Choroid plexus epithelial cell (primary cell): ENCODE measurements at regions not wholly inside any gene's neighbourhood (a gene's known extent, or its start where the extent isn't known, plus 50 kb on each side); places are given as distances from the start of the nearest gene placed in this dataset.
"Not testable (repeated sequence)": the region's sequence is repeated elsewhere in the genome, so short reads cannot be mapped to it uniquely, and the experiment has no call there.

Experiments
- DNase-seq: peaks from one replicate; pipeline ENCODE4 v3.0.0-alpha.2; 2010; ENCODE audit warnings: low read depth
- H3K4me3 ChIP-seq: 2 replicates; pipeline ENCODE4 v1.5.1; 2011; ENCODE audit warnings: low read depth, mild to moderate bottlenecking, control low read depth, low read length, moderate library complexity
- TF ChIP-seq, protein P1 (sequence below): conservative IDR thresholded peaks from 2 replicates; pipeline ENCODE4 v1.5.1; 2011; ENCODE audit warnings: low read depth, mild to moderate bottlenecking, control low read depth, inconsistent platforms, low read length, moderate library complexity

DNA sequence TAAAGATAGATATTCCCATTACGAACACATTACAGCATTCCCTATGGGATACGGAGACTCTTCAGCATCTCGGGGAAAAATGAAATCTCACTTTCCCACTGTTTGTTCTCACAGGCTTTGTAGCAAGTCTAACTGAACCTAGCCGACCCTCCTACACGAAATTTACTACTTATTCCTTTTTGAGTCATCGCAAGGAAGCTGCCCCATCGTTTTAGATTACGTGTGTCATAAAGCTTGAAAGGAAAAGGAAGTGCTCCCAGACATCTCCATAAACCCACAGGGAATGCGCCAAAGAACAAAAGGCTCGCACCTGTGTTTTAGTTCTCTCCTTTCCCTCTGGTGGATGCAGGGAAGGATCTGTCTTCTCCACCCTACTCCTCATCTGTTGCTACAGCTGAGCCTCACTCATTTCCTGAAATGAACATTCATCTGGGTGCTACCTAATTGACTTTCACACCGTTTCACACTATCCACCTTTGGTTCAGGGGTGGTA, 76.2 kb upstream of the STK39 start:
- no peak for DNase-seq
- TF ChIP-seq, protein P1, sequence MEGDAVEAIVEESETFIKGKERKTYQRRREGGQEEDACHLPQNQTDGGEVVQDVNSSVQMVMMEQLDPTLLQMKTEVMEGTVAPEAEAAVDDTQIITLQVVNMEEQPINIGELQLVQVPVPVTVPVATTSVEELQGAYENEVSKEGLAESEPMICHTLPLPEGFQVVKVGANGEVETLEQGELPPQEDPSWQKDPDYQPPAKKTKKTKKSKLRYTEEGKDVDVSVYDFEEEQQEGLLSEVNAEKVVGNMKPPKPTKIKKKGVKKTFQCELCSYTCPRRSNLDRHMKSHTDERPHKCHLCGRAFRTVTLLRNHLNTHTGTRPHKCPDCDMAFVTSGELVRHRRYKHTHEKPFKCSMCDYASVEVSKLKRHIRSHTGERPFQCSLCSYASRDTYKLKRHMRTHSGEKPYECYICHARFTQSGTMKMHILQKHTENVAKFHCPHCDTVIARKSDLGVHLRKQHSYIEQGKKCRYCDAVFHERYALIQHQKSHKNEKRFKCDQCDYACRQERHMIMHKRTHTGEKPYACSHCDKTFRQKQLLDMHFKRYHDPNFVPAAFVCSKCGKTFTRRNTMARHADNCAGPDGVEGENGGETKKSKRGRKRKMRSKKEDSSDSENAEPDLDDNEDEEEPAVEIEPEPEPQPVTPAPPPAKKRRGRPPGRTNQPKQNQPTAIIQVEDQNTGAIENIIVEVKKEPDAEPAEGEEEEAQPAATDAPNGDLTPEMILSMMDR: no peak
- H3K4me3 ChIP-seq: no peak overlapping the region

DNA sequence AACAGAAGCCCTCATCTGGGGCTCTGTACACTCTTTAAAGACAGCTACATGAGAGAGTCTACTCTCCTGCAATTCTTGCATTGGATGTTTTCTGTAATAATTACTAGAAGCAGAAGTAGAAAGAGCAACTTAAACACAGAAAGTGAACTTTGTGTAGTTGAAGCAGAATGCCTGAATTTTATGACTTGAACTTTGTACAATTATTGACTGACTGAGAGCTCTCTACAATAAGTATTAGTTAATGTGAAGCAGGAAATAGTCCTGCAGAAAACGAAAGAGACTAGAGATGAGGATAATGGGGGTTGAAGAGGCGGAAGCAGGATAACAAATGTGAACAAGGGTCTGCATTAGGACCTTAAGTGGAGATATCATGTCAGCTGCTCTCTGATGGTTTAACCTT, 79.2 kb upstream of the STK39 start:
- no peak for DNase-seq
- TF ChIP-seq, protein P1: no peak

DNA sequence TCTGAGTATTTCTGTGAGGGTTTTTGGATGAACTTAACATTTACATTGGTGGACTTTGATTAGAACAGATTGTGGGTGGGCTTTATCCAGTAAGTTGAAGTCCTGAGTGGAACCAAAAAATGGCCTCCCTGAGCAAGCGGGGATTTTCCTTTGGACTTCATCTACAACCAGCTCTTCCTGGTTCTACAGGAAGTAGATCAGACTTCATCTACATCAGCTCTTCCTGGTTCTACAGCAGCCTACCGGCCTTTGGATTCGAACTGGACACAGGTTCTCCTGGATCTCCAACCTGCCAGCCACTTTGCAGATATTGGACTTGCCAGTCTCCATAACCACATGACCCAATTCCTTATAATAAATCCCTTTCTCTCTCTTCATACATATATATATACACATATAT, 79.9 kb upstream of the STK39 start:
- no peak overlapping the region for H3K4me3 ChIP-seq

More for the DNA sequence above, 79.2 kb upstream of the STK39 start:
- H3K4me3 ChIP-seq: no peak overlapping the region

DNA sequence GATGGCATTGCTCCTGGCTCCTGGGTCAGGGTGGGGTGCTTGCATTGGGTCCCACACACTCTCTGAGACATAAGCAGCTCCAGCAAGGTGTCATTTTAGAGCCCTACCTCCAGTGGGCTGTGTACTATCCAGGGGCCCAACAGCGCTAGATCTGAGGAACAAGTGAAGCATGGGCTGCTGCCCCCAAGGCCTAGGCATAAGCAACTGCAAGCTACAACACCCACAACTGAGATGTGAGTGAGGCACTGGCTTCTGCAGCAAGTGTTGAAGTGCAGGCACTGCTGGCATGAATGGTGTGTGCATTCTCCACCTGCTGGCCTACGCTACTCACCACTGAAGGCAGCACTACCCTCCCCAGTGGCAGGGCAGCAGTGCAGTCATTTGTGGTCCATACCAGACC, 81.0 kb upstream of the STK39 start:
- TF ChIP-seq, protein P1: peak; percentile 8
- no peak for DNase-seq
- H3K4me3 ChIP-seq: no peak overlapping the region

More for the DNA sequence above, 79.9 kb upstream of the STK39 start:
- TF ChIP-seq, protein P1: no peak
- DNase-seq: no peak

DNA sequence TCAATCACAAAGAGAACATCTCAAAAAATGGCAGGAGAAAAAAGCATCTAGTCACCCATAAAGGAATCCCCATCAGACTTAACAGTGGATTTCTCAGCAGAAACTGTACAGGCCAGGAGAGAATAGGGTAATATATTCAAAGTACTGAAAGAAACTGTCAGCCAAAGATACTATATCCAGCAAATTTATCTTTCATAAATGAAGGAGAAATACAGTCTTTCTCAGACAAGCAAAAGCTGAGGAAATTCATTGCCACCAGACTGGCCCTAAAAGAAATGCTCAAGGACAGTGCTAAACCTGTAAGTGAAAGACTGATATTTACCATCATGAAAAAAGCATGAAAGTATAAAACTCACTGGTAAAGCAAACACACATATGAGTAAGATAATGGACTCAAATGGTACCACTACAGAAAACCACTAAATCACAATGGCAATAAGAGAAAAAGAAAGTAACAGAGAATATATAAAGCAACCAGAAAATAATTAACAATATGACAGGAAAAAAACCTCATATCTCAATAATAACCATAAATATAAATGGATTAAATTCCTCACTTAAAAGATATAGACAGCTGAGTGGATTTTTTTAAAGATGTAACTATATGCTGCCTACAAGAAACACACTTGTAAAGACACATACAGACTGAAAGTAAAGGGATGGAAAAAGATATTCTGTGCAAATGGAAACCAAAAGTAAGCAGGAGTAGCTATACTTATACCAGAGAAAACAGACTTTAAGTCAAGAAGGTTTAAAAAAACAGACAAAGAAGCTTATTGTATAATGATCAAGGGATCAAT, 83.4 kb upstream of the STK39 start:
- DNase-seq: no peak
- TF ChIP-seq, protein P1: no peak
- H3K4me3 ChIP-seq: no peak overlapping the region

DNA sequence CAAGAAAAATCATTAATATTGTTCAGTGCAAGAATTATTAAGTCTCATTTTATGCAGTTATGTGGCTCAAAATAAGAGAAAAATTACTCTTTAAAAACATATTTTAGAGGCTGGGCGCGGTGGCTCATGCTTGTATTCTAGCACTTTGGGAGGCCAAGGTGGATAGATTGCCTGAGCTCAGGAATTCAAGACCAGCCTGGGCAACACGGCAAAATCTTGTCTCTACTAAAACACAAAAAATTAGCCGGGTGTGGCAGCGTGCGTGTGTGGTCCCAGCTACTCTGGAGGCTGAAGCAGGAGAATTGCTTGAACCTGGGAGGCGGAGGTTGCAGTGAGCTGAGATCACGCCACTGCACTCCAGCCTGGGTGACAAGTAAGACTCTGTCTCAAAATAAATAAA, 87.9 kb upstream of the STK39 start:
- not testable (repeated sequence) for H3K4me3 ChIP-seq, DNase-seq

DNA sequence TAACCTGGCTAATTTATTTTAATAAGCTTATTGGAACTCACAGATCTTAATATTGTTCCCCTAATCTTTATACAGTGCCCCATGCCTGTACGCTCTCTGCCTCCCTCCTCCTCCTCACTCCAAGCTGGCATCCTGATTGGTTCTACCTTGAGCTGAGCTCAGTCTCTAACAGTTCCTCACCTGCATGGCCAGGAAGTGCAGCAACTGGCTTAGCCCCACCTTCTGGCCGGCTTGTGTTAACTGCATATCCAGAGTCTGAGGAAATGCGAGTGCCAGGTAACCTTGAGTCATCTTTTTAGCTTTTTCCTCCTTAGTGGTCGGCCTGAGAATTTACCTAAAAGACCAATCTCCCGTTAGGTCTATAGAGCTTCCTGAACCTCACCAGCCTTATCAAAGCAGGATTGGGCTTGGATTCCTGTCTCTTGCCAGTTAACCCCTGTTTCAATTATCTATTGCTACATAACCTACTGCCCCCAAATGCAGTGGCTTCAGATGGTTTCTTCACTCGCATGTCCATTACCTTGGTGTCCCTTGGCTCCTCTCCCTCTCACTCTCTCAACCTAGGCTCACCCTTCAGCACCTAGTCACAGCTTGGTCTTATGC, 89.5 kb upstream of the STK39 start:
- peak; percentile 42 for DNase-seq
- TF ChIP-seq, protein P1: peak; percentile 70
- no peak overlapping the region for H3K4me3 ChIP-seq
